GM12878 (cell line): ENCODE measurements at regions not wholly inside any gene's neighbourhood (a gene's known extent, or its start where the extent isn't known, plus 50 kb on each side); places are given as distances from the start of the nearest gene placed in this dataset.

ENCODE experiments used
- ATAC-seq: fragments of 200-7000 bp; cut with Tn5 transposase; 3 replicates; pipeline ENCODE4 v1.9.1; 2020; ENCODE audit warnings: mild to moderate bottlenecking, moderate library complexity
- BruUV-seq: library from RNA; stranded (reverse); fragments of 400-500 nt; replicated peaks from 2 replicates; lab custom pipeline; 2021; lab: Mats Ljungman, UMichigan
- CTCF ChIA-PET: fragments of 300-600 bp; sonication (Branson Sonifier 250); formaldehyde crosslinking; extraction: SDS; loops from one replicate; lab custom pipeline; 2021; ENCODE audit warnings: inconsistent platforms; lab: Yijun Ruan, JAX
- POLR2A ChIA-PET: fragments of 350-600 bp; formaldehyde crosslinking; extraction: SDS; loops from one replicate; lab custom pipeline; 2021; ENCODE audit warnings: inconsistent platforms; lab: Charles Lee
- RAD21 ChIA-PET: fragments of 300-600 bp; sonication (Branson Sonifier 250); formaldehyde crosslinking; loops from one replicate; lab custom pipeline; 2023; ENCODE audit warnings: antibody characterized with exemption; ENCODE audit not compliant: unreplicated experiment; lab: Charles Lee
- SMC1A ChIA-PET: fragments of 300-600 bp; sonication (Branson Sonifier 250); formaldehyde crosslinking; loops from one replicate; lab custom pipeline; 2023; ENCODE audit not compliant: unreplicated experiment, uncharacterized antibody; lab: Charles Lee
- DNase-seq: peaks from one replicate; pipeline ENCODE4 v3.0.0-alpha.2; 2011; ENCODE audit warnings: low read depth, low spot score
- FAIRE-seq: peaks from 3 replicates; lab custom pipeline; 2011; peaks lifted over from hg19 to GRCh38; lab: Jason Lieb, UNC
- H2AFZ ChIP-seq: 2 replicates; pipeline ENCODE4 v1.6.0; 2011; ENCODE audit warnings: low read depth, low read length, control low read depth; ENCODE audit not compliant: control insufficient read depth
- H3K27ac ChIP-seq: 2 replicates; pipeline ENCODE4 v1.5.1; 2011; ENCODE audit warnings: control low read depth; ENCODE audit not compliant: control insufficient read depth, insufficient read depth
- H3K27me3 ChIP-seq, 2 experiments: replicated peaks in 1 of 2; 2 replicates each; pipeline versions ENCODE4 v1.6.0 to v1.6.1; 2011; ENCODE audit warnings: low read length in 1 of 2; ENCODE audit not compliant: control insufficient read depth in 2 of 2, insufficient read depth in 2 of 2
- H3K36me3 ChIP-seq, 2 experiments: 2 replicates each; pipeline ENCODE4 v1.5.1; 2011; ENCODE audit warnings: low read length in 1 of 2; ENCODE audit not compliant: control insufficient read depth in 2 of 2, insufficient read depth in 2 of 2
- H3K4me1 ChIP-seq: 2 replicates; pipeline ENCODE4 v1.6.1; 2011; ENCODE audit warnings: mild to moderate bottlenecking, low read length, moderate library complexity, mixed read lengths; ENCODE audit not compliant: control insufficient read depth, insufficient read depth
- H3K4me2 ChIP-seq: 2 replicates; pipeline ENCODE4 v1.6.0; 2011; ENCODE audit warnings: control low read depth; ENCODE audit not compliant: control insufficient read depth, insufficient read depth
- H3K4me3 ChIP-seq: fragments of 200-600 bp; sonication (generic); 2 replicates; pipeline ENCODE4 v1.5.1; 2016
- H3K79me2 ChIP-seq: 2 replicates; pipeline ENCODE4 v1.6.0; 2011; ENCODE audit warnings: low read length; ENCODE audit not compliant: control insufficient read depth, insufficient read depth
- H3K9ac ChIP-seq: 2 replicates; pipeline ENCODE4 v1.8.0; 2011; ENCODE audit warnings: low read length, control low read depth, mixed read lengths; ENCODE audit not compliant: control insufficient read depth, insufficient read depth
- H3K9me3 ChIP-seq: replicated peaks from 3 replicates; pipeline ENCODE4 v1.5.1; 2011; ENCODE audit warnings: mild to moderate bottlenecking, low read length; ENCODE audit not compliant: control insufficient read depth, insufficient read depth
- H4K20me1 ChIP-seq: 2 replicates; pipeline ENCODE4 v1.6.0; 2011; ENCODE audit not compliant: control insufficient read depth, insufficient read depth
- ATF7 ChIP-seq: fragments of 450-650 bp; IDR thresholded peaks from 2 replicates; pipeline ENCODE4 v1.6.1; 2016; ENCODE audit warnings: low read depth, mild to moderate bottlenecking
- CREB1 ChIP-seq: IDR thresholded peaks from 2 replicates; pipeline ENCODE4 v1.6.1; 2012; ENCODE audit warnings: low read depth, mild to moderate bottlenecking, inconsistent platforms
- HDAC2 ChIP-seq: fragments of 200-600 bp; sonication (generic); IDR thresholded peaks from 2 replicates; pipeline ENCODE4 v1.6.1; 2017
- KLF5 ChIP-seq: fragments of 450-650 bp; IDR thresholded peaks from 2 replicates; pipeline ENCODE4 v1.6.1; 2014; ENCODE audit warnings: mild to moderate bottlenecking; ENCODE audit not compliant: partially characterized antibody
- MXI1 ChIP-seq: fragments of 150-350 bp; IDR thresholded peaks from 2 replicates; pipeline ENCODE4 v1.6.1; 2011; ENCODE audit warnings: low read depth, mild to moderate bottlenecking, inconsistent platforms, low read length, improper control_type of control experiment
- SMARCA5 ChIP-seq: fragments of 450-650 bp; IDR thresholded peaks from 2 replicates; pipeline ENCODE4 v1.6.1; 2017; ENCODE audit warnings: mild to moderate bottlenecking
- WGBS: methylation state at CpG from one replicate; pipeline ENCODE4 v1.1.6; 2016; ENCODE audit warnings: low lambda C conversion rate; ENCODE audit not compliant: insufficient replicate concordance, insufficient coverage; ENCODE audit errors: missing lambda C conversion rate; 5-methylcytosine and 5-hydroxymethylcytosine counted together
- in situ Hi-C: fragments of 300-500 bp; cut with MboI; formaldehyde crosslinking; loops from 9 replicates; pipeline ENCODE4 v1.14.3; 2018; ENCODE audit warnings: mixed read lengths
- intact Hi-C: fragments of 100-400 bp; cut with micrococcal nuclease; formaldehyde crosslinking; loops from one replicate; pipeline ENCODE4 v1.14.2; 2022; ENCODE audit not compliant: unreplicated experiment
- TF ChIP-seq, protein P1 (sequence below): IDR thresholded peaks from 2 replicates; pipeline ENCODE4 v1.6.1; 2011; ENCODE audit warnings: low read depth, low read length, improper control_type of control experiment, borderline replicate concordance
- TF ChIP-seq, protein P2 (sequence below): IDR thresholded peaks from 2 replicates; pipeline ENCODE4 v1.6.1; 2012; ENCODE audit warnings: low read depth, low read length, improper control_type of control experiment
- TF ChIP-seq, protein P3 (sequence below): fragments of 450-650 bp; IDR thresholded peaks from 2 replicates; pipeline ENCODE4 v1.6.1; 2017; ENCODE audit warnings: mild to moderate bottlenecking, low read depth, inconsistent platforms; ENCODE audit not compliant: poor library complexity, severe bottlenecking
- TF ChIP-seq, protein P4 (sequence below): fragments of 450-650 bp; IDR thresholded peaks from 2 replicates; pipeline ENCODE4 v1.6.1; 2016; ENCODE audit warnings: mild to moderate bottlenecking
- TF ChIP-seq, protein P5 (sequence below): fragments of 450-650 bp; IDR thresholded peaks from 2 replicates; pipeline ENCODE4 v1.6.1; 2017; ENCODE audit warnings: mild to moderate bottlenecking

DNA sequence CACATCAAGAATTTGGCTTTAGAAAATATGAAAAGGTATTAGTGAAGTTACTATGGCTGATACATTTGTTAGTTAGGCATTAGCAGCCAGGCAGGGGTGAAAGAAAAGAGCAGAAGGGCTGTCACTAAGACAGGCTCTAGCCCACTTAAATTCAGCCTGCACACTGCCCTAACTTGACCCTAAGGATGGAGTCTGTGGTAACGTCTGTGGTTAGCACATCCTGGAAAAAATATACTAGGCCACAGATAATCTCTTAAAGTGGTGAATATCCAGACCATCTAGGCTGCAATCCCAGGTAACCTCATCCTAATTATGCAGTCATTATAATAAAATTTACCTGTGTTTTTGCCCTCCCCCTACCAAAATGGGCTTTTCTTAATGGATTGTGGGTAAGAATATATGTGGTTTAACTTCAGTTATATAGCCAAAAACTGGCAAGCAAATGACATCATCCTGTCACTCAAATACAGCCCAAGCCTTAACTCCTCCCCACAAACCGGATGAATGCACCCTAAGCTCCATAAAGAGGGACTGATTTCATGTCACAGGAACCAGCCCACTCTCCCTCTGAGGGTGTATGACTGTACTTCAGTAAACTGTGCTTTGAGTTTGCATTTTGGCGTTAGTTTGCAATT is 440.9 kb downstream of the LRFN5 start:
- POLR2A ChIA-PET = interaction anchor here (0.8 kb wide), 1 partner anchor 175 kb away, joined by 3 read pairs; no protein-coding TSS in a partner anchor

More for the DNA sequence above, 440.9 kb downstream of the LRFN5 start:
- DNase-seq (no peak), ATAC-seq (no peak), FAIRE-seq (no peak)
- in situ Hi-C loops (no loop called here), intact Hi-C loops (no loop called here)
- CTCF ChIA-PET = interaction anchor here (1.2 kb wide), 1 partner anchor 146 kb away, joined by 3 read pairs; no protein-coding TSS in a partner anchor
- 39% methylated on average over 3 of the region's 3 CpGs for WGBS
- SMC1A ChIA-PET = interaction anchor here (1.2 kb wide), 1 partner anchor 68 kb away, joined by 3 read pairs; no protein-coding TSS in a partner anchor
- TF ChIP-seq, protein P1, sequence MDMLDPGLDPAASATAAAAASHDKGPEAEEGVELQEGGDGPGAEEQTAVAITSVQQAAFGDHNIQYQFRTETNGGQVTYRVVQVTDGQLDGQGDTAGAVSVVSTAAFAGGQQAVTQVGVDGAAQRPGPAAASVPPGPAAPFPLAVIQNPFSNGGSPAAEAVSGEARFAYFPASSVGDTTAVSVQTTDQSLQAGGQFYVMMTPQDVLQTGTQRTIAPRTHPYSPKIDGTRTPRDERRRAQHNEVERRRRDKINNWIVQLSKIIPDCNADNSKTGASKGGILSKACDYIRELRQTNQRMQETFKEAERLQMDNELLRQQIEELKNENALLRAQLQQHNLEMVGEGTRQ = no peak
- TF ChIP-seq, protein P2, sequence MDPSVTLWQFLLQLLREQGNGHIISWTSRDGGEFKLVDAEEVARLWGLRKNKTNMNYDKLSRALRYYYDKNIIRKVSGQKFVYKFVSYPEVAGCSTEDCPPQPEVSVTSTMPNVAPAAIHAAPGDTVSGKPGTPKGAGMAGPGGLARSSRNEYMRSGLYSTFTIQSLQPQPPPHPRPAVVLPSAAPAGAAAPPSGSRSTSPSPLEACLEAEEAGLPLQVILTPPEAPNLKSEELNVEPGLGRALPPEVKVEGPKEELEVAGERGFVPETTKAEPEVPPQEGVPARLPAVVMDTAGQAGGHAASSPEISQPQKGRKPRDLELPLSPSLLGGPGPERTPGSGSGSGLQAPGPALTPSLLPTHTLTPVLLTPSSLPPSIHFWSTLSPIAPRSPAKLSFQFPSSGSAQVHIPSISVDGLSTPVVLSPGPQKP = no peak
- TF ChIP-seq MXI1 (no peak), SMARCA5 (no peak), HDAC2 (no peak), CREB1 (no peak), ATF7 (peak; percentile 42; the same call in 1 of the 2 replicates), KLF5 (no peak)
- TF ChIP-seq, protein P3, sequence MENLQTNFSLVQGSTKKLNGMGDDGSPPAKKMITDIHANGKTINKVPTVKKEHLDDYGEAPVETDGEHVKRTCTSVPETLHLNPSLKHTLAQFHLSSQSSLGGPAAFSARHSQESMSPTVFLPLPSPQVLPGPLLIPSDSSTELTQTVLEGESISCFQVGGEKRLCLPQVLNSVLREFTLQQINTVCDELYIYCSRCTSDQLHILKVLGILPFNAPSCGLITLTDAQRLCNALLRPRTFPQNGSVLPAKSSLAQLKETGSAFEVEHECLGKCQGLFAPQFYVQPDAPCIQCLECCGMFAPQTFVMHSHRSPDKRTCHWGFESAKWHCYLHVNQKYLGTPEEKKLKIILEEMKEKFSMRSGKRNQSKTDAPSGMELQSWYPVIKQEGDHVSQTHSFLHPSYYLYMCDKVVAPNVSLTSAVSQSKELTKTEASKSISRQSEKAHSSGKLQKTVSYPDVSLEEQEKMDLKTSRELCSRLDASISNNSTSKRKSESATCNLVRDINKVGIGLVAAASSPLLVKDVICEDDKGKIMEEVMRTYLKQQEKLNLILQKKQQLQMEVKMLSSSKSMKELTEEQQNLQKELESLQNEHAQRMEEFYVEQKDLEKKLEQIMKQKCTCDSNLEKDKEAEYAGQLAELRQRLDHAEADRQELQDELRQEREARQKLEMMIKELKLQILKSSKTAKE = no peak
- TF ChIP-seq, protein P4, sequence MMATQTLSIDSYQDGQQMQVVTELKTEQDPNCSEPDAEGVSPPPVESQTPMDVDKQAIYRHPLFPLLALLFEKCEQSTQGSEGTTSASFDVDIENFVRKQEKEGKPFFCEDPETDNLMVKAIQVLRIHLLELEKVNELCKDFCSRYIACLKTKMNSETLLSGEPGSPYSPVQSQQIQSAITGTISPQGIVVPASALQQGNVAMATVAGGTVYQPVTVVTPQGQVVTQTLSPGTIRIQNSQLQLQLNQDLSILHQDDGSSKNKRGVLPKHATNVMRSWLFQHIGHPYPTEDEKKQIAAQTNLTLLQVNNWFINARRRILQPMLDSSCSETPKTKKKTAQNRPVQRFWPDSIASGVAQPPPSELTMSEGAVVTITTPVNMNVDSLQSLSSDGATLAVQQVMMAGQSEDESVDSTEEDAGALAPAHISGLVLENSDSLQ = peak; percentile 79
- TF ChIP-seq, protein P5, sequence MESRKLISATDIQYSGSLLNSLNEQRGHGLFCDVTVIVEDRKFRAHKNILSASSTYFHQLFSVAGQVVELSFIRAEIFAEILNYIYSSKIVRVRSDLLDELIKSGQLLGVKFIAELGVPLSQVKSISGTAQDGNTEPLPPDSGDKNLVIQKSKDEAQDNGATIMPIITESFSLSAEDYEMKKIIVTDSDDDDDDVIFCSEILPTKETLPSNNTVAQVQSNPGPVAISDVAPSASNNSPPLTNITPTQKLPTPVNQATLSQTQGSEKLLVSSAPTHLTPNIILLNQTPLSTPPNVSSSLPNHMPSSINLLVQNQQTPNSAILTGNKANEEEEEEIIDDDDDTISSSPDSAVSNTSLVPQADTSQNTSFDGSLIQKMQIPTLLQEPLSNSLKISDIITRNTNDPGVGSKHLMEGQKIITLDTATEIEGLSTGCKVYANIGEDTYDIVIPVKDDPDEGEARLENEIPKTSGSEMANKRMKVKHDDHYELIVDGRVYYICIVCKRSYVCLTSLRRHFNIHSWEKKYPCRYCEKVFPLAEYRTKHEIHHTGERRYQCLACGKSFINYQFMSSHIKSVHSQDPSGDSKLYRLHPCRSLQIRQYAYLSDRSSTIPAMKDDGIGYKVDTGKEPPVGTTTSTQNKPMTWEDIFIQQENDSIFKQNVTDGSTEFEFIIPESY = no peak
- Histone ChIP-seq H3K27me3 (no peaks in the 10 kb centered on the region), H3K79me2 (no peaks in the 10 kb centered on the region), H3K4me3 (no peak overlapping the region), H2AFZ (no peak overlapping the region), H3K4me2 (no peak overlapping the region), H3K9me3 (no peaks in the 10 kb centered on the region), H3K4me1 (no peaks in the 10 kb centered on the region), H4K20me1 (no peaks in the 10 kb centered on the region), H3K36me3 (no peaks in the 10 kb centered on the region), H3K27ac (no peak overlapping the region), H3K9ac (no peak overlapping the region)
- no TSS peak for BruUV-seq
- RAD21 ChIA-PET = interaction anchor here (0.7 to 1.0 kb wide), 2 partner anchors 29 to 61 kb away, joined by 3 to 4 read pairs; no protein-coding TSS in a partner anchor
